Thyroid gland (tissue), 4 donors: ENCODE measurements at regions not wholly inside any gene's neighbourhood (a gene's known extent, or its start where the extent isn't known, plus 50 kb on each side); places are given as distances from the start of the nearest gene placed in this dataset.

Source experiments
- POLR2A ChIP-seq, 2 donors: fragments of 450-650 bp; IDR thresholded peaks; one replicate each; pipeline ENCODE4 v1.6.1; 2017; ENCODE audit warnings: antibody characterized with exemption in 2 of 2, mild to moderate bottlenecking in 2 of 2, moderate library complexity in 1 of 2
- TF ChIP-seq, protein P1 (sequence below), 6 experiments: fragments of 200-600 bp in 3 of 6; fragments of 450-650 bp in 3 of 6; sonication (generic) in 3 of 6; IDR thresholded peaks; one replicate each; pipeline ENCODE4 v1.5.1; 2016 to 2019; ENCODE audit warnings: antibody characterized with exemption in 6 of 6, mild to moderate bottlenecking in 2 of 6, inconsistent platforms in 1 of 6, moderate library complexity in 1 of 6

GRCh38 chr4:112938461-112939058 is 110.9 kb upstream of the ANK2 start:
- no peak for TF ChIP-seq POLR2A (IDR thresholded peaks at IDR 0.05)
- TF ChIP-seq, protein P1, sequence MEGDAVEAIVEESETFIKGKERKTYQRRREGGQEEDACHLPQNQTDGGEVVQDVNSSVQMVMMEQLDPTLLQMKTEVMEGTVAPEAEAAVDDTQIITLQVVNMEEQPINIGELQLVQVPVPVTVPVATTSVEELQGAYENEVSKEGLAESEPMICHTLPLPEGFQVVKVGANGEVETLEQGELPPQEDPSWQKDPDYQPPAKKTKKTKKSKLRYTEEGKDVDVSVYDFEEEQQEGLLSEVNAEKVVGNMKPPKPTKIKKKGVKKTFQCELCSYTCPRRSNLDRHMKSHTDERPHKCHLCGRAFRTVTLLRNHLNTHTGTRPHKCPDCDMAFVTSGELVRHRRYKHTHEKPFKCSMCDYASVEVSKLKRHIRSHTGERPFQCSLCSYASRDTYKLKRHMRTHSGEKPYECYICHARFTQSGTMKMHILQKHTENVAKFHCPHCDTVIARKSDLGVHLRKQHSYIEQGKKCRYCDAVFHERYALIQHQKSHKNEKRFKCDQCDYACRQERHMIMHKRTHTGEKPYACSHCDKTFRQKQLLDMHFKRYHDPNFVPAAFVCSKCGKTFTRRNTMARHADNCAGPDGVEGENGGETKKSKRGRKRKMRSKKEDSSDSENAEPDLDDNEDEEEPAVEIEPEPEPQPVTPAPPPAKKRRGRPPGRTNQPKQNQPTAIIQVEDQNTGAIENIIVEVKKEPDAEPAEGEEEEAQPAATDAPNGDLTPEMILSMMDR (IDR thresholded peaks at IDR 0.05) = peak in 5 of 6 experiments; percentile 49 to 76 (median 66)
